GF-D8 (cell line): ENCODE measurements at regions not wholly inside any gene's neighbourhood (a gene's known extent, or its start where the extent isn't known, plus 50 kb on each side); places are given as distances from the start of the nearest gene placed in this dataset.

ENCODE experiments used
- DNase-seq: peaks from one replicate; lab custom pipeline; 2025; lab: John Stamatoyannopoulos, UW

DNA sequence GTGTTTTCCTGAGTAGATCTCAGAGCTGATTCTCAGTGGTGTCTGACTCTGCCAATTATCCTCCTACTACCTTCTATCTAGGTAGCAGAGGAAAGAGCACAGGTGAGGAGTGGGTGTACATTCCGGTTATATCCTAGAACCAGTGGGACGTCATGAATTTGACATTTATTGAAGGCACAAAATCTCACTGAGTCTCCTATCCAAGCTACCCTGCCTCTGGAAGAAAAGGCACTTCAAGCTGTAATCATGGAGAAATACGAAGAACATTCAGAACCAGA is 952.2 kb downstream of the TUSC7 start:
- DNase-seq, result no peak

DNA sequence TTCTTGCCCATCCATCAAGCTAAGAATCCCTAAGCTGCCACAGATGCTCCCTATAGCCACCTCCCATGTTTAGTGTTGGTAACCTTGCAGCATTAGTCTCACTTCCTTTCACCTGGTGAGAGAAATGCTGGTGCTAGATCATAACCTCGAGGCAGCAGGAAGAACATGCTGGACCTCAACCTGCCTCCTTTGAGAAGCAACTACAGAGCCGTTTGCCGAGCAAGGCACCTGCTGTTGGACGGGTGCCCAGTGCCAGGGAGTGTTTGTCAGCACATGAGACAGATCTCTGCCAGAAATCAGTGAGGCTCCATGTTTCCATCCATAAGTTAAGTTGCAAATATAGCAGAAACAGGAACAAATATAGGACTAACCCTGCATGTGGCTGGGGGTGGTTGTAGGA is 955.7 kb downstream of the TUSC7 start:
- no peak for DNase-seq

DNA sequence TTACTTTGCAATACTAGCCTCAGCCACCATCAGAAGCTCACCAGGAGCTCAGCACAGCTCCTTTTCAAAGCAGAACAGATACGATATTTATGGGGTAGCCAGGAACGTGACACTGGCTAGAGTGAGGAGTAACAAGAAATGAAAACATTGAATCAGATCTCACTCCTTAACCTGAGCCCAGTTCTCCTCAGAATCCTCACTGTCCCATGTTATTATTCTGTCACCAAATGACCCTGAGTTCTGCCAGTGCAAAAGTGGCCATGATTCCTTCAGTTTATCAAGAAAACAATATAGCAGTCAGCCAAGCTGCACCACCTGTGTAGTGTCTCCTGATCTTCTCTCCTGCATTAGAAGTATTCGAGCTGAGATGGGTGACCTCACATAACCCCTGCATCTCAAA is 956.7 kb downstream of the TUSC7 start:
- no peak for DNase-seq

DNA sequence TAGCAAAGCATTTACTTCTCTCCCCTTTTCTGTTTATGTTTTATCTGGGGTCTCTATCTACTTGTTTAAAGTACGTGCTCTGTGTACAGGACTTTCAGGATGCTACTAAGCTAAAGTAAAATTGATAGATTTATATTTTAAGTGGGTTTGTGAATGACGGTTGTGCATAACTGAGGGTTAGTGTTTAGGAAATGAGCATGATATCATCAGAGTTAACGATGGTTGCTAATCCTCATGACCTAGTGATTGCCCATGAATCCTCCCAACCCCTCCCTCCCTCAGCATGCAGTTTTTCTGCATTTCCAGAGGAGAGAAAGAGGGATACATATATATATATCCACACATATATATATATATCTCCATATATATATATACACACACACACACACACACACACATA is 957.2 kb downstream of the TUSC7 start:
- DNase-seq, result no peak

DNA sequence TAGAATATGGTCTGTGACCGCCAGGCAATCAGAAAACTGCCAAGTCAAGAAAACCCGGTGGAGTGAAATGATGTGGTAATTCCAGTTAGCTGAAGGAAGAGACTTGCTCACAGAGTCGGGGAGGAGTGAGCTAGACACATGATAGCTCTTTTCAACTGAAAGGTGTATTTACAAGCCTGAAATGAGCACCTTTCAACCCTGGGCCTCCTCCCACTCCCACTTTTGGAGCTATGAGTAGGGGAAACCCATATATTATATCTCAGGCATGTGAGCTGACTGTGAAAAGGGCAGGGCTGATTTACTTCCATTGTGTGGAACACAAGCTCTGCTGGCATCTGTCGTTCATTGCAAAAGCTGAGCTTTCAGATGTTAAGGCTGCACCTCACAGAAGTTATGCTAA is 960.2 kb downstream of the TUSC7 start:
- DNase-seq, result no peak

DNA sequence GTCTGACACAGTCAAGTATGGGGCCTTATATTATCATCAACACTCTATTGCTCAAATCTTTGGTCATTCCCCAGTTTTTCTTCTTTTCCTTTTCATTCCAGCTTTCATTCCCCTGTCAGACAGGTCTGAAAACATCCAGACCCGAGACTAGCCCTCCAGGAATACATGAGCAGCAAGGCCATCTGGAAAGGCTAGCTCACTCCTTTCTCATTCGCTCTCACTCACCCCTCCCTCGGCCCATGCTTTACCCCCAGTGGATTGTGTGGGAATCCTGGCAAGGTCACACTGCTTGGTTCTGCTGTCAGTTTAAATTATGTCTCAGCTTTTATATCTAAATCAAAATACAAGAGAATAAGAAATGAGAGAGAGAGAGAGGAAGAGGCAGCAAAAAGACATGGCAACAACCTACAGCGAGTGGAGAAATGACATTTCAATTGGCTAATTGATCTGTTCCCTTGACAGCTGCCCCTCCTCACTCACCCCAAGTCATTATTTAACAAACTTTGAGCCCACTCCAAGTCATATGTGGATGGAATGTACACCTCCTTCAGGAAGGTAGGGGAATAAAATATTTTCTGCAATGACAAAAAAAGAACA is 962.2 kb downstream of the TUSC7 start:
- no peak for DNase-seq

DNA sequence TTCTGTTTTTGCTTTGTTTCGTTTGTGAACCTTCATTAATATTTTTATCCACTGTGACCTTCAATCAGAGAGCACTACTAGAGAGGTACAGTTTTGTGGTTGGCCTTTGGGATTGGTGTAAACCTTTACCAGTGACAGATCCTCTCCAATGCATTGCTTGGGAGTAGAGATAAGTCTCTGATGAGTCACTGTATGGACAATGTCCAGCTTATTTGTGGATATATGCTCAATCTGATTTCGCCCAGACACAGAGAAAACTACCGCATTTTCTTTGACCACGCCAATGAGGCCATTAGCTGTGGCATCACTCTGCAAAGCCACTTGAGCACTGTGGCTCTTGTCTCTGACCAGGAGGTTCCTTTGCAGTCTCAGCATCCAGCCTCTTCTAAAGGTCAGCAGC is 964.7 kb downstream of the TUSC7 start:
- DNase-seq, result no peak

DNA sequence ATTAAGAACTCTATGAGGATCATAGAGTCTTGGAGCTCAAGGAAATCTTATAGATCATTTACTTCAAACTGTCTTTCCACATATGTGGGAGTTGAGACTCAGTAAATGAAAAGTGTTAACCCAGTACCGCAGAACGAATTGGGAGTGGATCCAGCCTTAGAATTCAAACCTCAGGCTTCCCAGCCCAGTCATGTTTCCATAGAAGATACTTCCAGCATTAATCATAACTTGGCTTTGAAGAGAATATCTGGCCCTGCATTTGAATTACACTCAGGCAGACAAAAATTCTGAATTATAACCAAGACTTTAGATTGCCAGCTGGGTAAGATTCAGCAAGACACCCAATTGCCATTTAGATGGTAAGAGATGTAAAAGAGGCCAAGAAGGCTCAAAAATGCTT is 972.0 kb downstream of the TUSC7 start:
- DNase-seq, result no peak

DNA sequence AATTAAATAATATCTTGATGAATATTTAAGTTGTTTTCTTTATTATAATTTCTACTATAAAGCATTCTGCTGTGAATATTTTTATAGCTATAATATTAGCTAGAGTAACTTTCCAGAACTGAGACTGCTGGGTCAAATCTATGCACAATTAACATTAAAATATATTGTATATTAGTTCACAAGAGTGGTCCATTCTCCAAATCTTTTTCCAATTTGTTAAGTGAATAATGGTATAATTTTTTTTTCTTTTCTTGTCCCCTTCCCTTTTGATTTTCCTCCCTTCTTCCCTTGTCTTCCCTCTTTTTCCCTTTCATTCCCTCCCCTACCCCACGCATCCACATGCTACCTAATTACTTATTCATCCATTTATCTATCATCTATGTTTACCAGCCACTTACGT is 977.5 kb downstream of the TUSC7 start:
- no peak for DNase-seq

DNA sequence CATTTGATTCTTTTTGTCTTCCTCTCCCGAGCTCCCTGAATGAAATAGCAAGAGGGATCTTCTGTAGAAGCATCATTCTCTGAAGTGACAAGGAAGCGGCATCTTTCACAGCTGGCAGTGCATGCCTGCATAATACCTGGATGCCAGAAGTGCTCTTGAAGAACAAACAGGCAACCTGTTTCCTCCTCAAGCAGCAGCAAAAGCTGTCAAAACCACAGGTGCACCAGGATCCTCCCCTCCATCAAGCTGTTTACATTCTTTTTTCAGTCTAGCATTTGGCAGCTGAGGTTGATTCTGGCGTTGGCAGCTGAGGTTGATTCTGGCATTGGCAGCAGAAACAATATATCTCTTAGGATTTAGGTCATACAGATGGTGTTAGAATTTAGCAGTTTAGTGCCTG is 979.0 kb downstream of the TUSC7 start:
- no peak for DNase-seq

DNA sequence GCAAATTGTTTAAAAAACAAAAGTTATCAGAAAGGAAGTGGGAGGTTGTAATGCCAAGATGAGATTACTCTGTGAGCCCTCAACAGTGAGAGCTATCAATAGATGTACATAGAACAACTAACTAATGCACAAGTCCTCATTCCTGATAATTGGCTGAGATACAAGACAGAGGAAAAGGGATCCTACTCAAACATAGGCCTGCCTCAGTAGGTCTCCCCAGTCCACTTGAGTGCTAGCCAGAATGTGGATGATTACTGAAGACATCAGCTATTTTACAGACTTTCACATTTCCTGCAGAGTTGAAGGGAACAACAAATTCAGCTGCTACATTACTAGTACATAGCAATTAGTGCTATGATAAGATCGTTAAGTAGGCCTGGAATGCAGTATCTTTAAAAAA is 981.9 kb downstream of the TUSC7 start:
- DNase-seq, result no peak

DNA sequence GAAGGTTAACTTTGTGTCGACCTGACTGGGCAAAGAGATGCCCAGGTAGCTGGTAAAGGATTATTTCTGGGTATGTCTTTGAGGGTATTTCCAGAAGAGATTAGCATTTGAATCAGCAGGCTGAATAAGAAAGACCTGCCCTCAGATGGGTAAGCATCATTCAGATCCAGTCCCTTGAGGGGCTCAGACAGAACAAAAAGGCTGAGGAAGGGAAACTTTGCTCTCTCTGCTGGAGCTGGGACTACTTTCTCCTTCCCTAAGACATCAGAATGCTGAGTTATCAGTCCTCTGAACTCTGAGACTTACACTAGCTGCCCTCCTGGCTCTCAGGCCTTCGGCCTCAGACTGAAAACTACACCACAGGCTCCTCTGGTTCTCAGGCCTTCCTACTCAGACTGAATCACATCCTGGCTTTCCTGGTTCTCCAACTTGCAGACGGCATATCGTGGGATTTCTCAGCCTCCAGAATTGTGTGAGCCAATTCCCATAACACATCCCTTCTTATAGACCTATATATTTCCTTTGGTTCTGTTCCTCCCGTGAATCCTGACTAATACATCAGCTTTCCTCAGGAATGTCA is 982.9 kb downstream of the TUSC7 start:
- no peak for DNase-seq

DNA sequence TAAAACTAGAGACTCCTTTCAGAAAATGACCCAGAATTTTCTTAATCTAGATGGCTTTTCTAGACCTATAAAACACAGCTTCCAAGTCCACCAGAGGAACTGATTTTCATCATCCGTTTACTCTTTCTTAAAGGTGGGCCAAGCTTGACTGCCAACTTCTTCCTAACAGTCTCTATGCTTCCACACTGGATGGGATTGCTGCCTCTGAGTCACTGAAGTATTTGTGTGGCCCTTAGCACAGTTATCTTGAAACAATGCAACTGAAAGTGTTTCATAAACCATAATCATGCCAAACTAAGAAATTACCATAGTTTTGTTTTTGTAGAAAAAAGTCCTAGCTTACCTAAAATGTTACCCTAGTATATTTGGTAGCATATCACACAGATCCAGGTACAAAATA is 985.7 kb downstream of the TUSC7 start:
- no peak for DNase-seq

DNA sequence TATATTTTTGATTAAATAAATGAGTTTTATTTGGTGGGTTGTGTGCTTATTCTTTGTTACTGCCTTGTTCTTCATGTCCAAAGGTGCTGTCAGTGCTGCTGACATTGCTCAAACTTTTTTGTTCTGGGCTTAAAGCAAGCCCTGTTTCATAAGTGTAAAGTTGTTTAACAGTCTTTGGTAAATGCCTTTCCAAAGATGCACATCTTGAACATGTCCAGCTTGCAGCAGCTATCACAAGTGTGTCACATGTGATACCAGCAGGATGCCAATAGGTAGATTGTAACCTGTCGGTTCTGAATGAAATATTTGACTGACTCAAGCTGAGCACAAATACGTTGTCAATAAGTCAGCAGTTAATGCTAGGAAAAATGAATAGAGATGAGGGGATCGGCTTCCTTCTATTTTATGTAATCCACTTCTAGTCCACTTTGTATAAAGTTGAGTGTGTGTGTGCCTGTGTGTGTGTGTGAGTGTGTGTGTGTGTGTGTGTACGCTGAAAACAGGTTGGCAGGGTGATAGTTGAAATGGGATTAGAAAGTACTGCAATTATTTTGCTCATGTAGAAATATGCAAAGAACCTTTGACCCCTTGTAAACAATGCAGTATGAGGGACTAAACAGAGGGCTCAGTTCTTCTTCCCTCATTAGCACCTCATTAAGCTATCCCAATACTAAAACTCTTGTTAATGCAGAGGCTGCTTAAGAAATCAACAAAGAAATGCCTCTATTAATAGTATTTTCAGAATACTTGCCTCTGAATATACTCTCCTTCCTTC is 986.5 kb downstream of the TUSC7 start:
- no peak for DNase-seq

DNA sequence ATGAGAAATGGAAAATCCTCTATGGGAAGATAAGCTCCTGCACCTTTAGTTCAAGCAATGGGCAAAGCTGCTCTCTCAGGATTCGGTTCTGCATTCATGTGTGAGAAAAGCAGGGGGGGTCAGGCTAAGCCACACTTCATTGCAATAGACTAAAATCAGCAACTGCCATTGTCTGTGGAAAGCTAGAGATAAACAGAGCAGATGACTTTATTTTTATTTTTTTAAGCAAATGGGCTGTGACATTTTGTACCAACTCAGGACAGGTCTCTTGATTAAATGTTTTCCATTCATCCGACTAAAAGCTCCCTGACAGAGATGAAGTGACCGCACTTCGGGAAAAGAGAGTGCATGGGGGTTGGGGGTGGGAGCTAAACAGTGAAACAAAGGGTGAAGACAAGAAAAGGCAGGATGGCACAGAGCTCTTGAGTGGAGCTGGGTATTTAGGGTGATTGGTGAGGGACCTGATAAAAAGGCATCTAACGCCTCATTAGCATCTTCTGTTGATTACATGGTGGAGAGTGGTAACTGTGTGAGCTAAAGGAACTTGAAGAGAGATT is 987.4 kb downstream of the TUSC7 start:
- no peak for DNase-seq

DNA sequence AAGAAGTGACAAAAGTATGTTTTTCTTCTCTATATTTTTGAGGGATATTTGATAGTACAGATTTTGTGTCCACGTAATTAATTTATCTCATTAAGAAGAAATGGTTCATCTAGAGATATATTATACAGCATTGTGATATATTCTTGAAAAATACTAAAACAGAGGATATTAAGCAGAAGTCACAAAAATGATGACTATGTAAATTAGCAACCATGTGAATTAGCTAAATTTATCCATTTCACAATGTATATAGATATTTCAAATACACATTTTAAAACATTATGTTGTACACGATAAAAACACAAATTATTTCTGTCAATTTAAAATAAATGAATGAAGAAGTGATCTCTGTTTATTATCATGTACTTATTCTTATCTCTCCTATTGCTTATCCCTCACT is 989.5 kb downstream of the TUSC7 start:
- no peak for DNase-seq

DNA sequence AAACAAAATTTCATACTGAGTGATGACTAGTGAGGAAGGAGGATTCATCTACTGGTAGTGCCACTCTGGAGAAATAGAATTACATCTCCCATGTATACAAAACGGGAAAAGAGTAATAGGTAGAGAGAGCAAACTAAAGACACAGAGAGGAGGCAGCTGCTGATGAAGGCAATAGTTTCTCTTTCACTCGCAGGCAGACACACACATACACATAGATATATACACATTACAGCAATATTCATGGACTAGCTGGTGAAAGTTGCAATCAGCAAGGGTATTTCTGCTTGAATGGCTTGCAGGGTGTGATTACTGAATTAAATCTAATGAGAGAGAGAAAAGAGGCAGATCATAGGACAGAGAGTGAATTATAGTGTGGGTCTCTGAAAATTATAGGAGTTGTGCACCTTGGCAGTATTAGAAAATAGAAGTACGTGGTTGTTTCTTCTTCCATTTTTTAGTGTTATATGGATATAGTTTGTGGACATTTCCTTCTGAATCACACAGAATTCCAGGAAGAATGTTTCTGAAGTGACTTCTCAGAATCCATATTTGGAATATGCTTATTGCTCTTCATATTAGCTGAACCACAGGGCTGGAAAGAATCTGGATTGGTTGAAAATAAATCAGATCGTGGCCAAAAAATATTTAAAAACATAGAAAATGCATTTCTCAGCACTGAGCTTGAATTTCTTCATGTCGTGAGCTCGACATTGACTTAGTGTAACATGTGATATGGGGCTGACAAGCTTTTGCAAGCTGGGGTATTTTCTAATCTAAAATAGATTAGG is 991.2 kb downstream of the TUSC7 start:
- no peak for DNase-seq

DNA sequence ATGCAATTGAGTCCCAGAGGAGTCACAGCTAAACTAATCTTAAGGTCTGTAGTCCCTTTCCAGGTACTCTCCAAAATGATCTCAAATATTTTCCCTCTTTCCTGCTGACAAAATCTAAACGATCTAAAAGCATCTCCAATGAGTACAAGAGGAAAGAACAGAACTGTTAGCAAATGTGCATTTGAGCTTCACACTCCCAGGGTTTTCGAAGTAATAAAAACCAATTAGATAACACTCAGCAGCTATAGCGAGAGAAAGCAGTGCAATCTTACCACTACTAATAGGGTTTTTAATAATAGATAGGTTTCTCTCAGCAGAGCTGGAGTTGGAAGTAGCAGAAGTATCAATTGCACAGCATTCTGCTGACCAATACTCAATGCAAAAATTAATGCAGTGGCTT is 995.4 kb downstream of the TUSC7 start:
- DNase-seq, result no peak

DNA sequence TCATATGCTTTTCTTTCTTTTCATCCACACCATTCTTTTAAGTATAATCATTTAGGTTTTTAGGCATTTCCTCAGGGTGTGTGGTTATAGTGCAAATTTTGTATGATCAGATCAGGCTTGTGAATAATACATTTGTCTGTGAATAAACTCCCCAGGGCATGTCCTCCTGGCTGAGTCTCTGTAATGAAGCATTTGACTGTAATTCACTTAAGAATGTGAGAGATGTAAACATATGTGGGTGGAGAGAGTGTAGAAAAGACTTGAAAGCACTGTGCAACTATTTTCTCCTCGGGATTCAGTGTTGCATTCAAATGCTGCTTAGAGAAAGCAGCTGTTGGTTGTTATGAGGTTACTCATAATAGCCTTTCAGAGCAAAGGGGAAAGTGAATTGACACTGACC is 996.5 kb downstream of the TUSC7 start:
- no peak for DNase-seq

DNA sequence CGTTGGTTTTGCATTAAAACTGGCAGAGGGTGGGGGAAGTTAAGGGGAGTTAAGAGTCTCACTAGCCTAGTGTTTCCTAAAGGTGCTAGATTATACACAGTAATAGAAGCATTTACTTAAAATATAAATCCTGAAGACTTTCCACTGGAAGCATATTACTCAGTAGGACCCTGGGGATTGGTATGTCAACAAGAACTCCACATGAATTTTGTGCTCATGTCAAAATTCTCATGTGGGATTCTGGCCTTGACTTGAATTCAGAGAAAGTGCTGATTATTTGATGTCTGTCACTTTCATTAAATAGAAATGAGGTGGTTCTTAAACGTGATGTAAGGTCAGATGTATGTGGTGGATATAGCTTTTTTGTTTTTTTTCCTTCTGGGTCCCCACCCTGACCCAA is 997.2 kb downstream of the TUSC7 start:
- no peak for DNase-seq

DNA sequence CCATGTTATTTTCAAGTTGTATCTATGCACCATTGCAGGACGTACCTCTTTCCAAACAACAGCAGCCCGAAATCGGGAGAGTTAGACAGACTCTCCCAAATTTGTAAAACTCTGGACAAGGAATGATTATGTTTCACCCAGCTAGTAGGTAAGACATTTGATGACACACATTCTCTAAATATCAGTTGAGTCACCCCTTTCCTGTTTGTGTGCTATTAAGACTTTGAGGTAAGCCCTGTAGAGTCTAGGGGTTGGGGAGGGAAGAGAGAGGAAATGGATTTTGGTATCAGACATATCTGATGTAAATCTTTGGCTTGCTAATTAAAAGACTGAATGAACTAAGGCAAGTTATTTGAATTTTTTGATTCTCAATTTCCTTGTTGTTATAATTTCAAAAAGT is 999.0 kb downstream of the TUSC7 start:
- no peak for DNase-seq

DNA sequence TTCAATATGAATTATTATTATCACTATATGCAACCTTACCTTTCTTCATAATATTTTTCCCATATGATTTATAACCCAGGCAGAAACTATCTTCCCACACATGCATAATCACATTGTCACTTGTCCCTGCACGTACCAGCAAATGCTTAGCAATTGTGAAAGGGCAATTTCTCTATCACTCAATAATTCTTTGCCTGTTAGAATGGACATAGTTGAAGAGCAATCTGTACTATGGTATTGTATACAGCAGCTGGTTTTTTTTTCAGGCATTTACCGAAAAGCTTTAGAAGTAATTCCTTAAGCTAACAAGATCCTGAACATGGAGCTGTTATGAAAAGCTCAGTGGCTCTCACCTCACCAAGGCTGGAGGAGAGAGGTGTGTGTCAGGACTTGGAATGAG is 999.5 kb downstream of the TUSC7 start:
- DNase-seq, result no peak

DNA sequence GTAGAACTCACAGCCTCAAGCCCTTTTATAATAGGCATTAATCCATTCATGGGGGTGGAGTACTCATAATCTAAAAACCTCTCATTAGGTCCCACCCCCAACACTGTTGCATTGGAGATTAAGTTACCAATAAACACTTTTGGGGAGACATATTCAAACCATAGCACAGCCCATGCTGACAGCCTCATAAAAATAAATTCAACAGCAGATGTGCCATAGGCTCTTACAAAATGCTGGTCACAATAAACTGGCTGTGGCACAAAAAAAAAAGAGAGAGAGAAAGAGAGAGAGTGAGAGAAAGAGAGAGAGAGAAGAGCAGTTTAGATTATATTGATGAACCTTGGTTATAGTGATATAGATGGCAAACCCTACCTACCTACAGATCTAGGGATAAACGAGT is 1000.9 kb downstream of the TUSC7 start:
- no peak for DNase-seq
